Hepatocyte (in vitro differentiated cells): ENCODE measurements at regions not wholly inside any gene's neighbourhood (a gene's known extent, or its start where the extent isn't known, plus 50 kb on each side); places are given as distances from the start of the nearest gene placed in this dataset.
"Not testable (repeated sequence)": the region's sequence is repeated elsewhere in the genome, so short reads cannot be mapped to it uniquely, and the experiment has no call there.

Experiments
- DNase-seq: peaks from one replicate; pipeline ENCODE4 v3.0.0-alpha.2; 2016; ENCODE audit warnings: low spot score
- H2AFZ ChIP-seq: fragments of 200-600 bp; sonication (generic); 2 replicates; pipeline ENCODE4 v1.6.0; 2016; ENCODE audit warnings: antibody characterized with exemption, mild to moderate bottlenecking
- H3K27ac ChIP-seq: fragments of 200-600 bp; sonication (generic); 2 replicates; pipeline ENCODE4 v1.5.1; 2016; ENCODE audit warnings: mild to moderate bottlenecking
- H3K27me3 ChIP-seq: fragments of 200-600 bp; sonication (generic); 2 replicates; pipeline ENCODE4 v1.6.1; 2016
- H3K36me3 ChIP-seq: fragments of 200-600 bp; sonication (generic); replicated peaks from 2 replicates; pipeline ENCODE4 v1.5.1; 2016; ENCODE audit warnings: low read depth; ENCODE audit not compliant: insufficient read depth
- H3K4me1 ChIP-seq: fragments of 200-600 bp; sonication (generic); 2 replicates; pipeline ENCODE4 v1.5.1; 2016; ENCODE audit warnings: mild to moderate bottlenecking, moderate library complexity; ENCODE audit not compliant: insufficient read depth
- H3K4me2 ChIP-seq: fragments of 200-600 bp; sonication (generic); 2 replicates; pipeline ENCODE4 v1.6.0; 2016
- H3K4me3 ChIP-seq: fragments of 200-600 bp; sonication (generic); 2 replicates; pipeline ENCODE4 v1.5.1; 2016; ENCODE audit warnings: mild to moderate bottlenecking
- H3K79me2 ChIP-seq: fragments of 200-600 bp; sonication (generic); 2 replicates; pipeline ENCODE4 v1.6.0; 2017; ENCODE audit warnings: mild to moderate bottlenecking
- H3K9me2 ChIP-seq: fragments of 200-600 bp; sonication (generic); replicated peaks from 2 replicates; pipeline ENCODE4 v1.6.0; 2017; ENCODE audit warnings: mild to moderate bottlenecking; ENCODE audit not compliant: insufficient read depth
- H3K9me3 ChIP-seq: fragments of 200-600 bp; sonication (generic); 2 replicates; pipeline ENCODE4 v1.5.1; 2016; ENCODE audit warnings: low read depth, mild to moderate bottlenecking
- H4K20me1 ChIP-seq: fragments of 200-600 bp; sonication (generic); 2 replicates; pipeline ENCODE4 v1.6.0; 2016; ENCODE audit warnings: mild to moderate bottlenecking; ENCODE audit not compliant: insufficient read depth, poor library complexity, severe bottlenecking
- EZH2 ChIP-seq: fragments of 200-600 bp; sonication (generic); IDR thresholded peaks from 2 replicates; pipeline ENCODE4 v1.6.1; 2016; ENCODE audit warnings: antibody characterized with exemption, mild to moderate bottlenecking, borderline replicate concordance
- EZH2phosphoT487 ChIP-seq: fragments of 200-600 bp; sonication (generic); IDR thresholded peaks from one replicate; pipeline ENCODE4 v1.6.1; 2018; ENCODE audit warnings: antibody characterized with exemption, mild to moderate bottlenecking, low read depth, moderate library complexity; ENCODE audit not compliant: unreplicated experiment, severe bottlenecking
- WGBS: methylation state at CpG from one replicate; pipeline ENCODE4 v1.1.6; 2016; ENCODE audit warnings: low lambda C conversion rate; ENCODE audit errors: missing lambda C conversion rate; 5-methylcytosine and 5-hydroxymethylcytosine counted together
- TF ChIP-seq, protein P1 (sequence below): fragments of 200-600 bp; sonication (generic); IDR thresholded peaks from 2 replicates; pipeline ENCODE4 v1.5.1; 2016; ENCODE audit warnings: antibody characterized with exemption, mild to moderate bottlenecking; ENCODE audit not compliant: poor library complexity

DNA sequence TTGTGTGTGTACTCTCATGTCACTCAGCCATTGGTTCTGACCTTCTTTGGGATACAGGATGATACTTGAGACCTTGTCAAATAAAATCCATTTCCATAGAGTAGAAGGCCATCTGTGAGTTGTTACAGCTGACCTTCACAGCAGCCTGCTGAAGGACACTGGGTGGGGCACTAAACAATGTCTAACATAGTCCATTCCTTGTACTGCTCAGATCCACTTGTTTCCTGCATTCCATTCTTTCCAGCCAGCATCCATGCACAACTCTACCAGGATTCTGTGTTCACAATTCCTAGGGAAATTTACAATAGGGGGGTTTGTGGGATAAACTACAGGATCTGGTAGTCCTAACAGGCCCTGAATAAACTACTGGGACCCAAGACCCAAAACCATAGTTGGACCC, 286.4 kb downstream of the RASEF start:
- Histone ChIP-seq H3K27ac (no peak overlapping the region), H3K4me1 (no peaks in the 10 kb centered on the region), H3K4me2 (no peak overlapping the region), H3K9me3 (no peaks in the 10 kb centered on the region), H4K20me1 (no peaks in the 10 kb centered on the region), H2AFZ (no peak overlapping the region), H3K9me2 (no peaks in the 10 kb centered on the region), H3K79me2 (no peaks in the 10 kb centered on the region), H3K27me3 (no peaks in the 10 kb centered on the region), H3K36me3 (no peaks in the 10 kb centered on the region), H3K4me3 (no peak overlapping the region)
- DNase-seq: no peak
- TF ChIP-seq, protein P1, sequence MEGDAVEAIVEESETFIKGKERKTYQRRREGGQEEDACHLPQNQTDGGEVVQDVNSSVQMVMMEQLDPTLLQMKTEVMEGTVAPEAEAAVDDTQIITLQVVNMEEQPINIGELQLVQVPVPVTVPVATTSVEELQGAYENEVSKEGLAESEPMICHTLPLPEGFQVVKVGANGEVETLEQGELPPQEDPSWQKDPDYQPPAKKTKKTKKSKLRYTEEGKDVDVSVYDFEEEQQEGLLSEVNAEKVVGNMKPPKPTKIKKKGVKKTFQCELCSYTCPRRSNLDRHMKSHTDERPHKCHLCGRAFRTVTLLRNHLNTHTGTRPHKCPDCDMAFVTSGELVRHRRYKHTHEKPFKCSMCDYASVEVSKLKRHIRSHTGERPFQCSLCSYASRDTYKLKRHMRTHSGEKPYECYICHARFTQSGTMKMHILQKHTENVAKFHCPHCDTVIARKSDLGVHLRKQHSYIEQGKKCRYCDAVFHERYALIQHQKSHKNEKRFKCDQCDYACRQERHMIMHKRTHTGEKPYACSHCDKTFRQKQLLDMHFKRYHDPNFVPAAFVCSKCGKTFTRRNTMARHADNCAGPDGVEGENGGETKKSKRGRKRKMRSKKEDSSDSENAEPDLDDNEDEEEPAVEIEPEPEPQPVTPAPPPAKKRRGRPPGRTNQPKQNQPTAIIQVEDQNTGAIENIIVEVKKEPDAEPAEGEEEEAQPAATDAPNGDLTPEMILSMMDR: no peak
- no peak for TF ChIP-seq EZH2
- no peak for TF ChIP-seq EZH2phosphoT487

DNA sequence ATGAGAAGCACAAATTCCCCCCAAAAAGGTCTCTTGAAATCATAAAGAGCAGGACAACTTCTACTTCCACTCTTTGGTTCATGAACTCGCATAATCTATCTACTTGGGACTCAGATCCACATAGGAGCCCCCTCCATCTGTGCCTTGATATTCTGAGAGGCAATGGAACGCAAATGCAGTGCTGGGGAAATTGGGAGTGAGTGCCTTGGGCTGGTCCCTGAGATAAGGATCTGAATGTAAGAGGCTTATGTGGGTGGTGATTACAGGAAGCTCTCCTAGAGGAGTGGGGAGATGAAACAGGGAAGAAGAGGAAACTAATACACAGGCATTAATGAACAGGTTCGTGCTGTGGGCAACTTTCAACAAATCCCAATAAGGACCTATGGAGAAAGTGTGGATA, 285.6 kb downstream of the RASEF start:
- no peak for DNase-seq
- Histone ChIP-seq H3K36me3 (no peaks in the 10 kb centered on the region), H3K4me2 (no peak overlapping the region), H3K79me2 (no peaks in the 10 kb centered on the region), H2AFZ (no peak overlapping the region), H3K4me1 (no peaks in the 10 kb centered on the region), H3K9me3 (no peaks in the 10 kb centered on the region), H3K9me2 (no peaks in the 10 kb centered on the region), H3K4me3 (no peak overlapping the region), H4K20me1 (no peaks in the 10 kb centered on the region), H3K27me3 (no peaks in the 10 kb centered on the region), H3K27ac (no peak overlapping the region)
- TF ChIP-seq EZH2phosphoT487: no peak
- TF ChIP-seq, protein P1: no peak
- TF ChIP-seq EZH2: no peak
- 79% methylated on average over 3 of the region's 3 CpGs for WGBS

DNA sequence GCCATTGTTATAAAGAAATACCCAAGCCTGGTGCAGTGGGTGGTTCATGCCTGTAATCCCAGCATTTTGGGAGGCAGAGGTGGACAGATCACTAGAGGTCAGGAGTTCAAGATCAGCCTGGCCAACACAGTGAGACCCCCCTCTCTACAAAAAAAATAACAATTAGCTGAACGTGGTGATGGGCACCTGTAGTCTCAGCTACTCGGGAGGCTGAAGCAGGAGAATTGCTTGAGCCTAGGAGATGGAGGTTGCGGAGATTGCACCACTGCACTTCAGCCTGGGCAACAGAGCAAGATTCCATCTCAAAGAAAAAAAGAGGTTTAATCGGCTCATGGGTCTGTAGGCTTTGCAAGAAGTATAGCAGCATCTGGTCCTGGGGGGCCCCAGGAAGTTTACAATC, 284.0 kb downstream of the RASEF start:
- not testable (repeated sequence) for H3K79me2 ChIP-seq, H3K4me3 ChIP-seq, H4K20me1 ChIP-seq, DNase-seq, H2AFZ ChIP-seq, H3K9me2 ChIP-seq, H3K4me1 ChIP-seq, H3K27ac ChIP-seq, H3K36me3 ChIP-seq, H3K9me3 ChIP-seq, H3K27me3 ChIP-seq, H3K4me2 ChIP-seq
- WGBS: 86% methylated on average over 4 of the region's 4 CpGs

DNA sequence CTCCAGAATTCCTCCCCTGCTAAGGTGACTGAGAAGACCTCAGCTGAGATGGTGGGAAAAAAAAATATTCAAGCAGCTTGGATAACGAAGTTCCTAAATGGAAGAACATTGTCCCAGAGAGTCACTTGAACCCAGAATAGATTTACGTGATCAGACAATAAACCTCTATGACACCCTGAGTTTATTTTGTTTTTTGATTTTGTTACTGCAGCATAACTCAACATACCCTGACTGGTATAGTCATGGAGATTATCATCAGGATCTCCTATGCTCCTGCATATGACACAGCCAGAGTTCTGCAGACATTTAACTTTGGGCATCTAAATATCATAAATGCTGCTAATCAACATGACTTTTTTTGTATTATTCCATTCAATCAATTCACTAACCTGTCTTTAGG, 282.9 kb downstream of the RASEF start:
- no peak overlapping the region for H3K4me2 ChIP-seq
- no peaks in the 10 kb centered on the region for H3K9me2 ChIP-seq
- H3K36me3 ChIP-seq: no peaks in the 10 kb centered on the region
- H3K4me1 ChIP-seq: no peaks in the 10 kb centered on the region
- no peak for DNase-seq
- no peak for TF ChIP-seq EZH2phosphoT487
- no peak for TF ChIP-seq EZH2
- TF ChIP-seq, protein P1: no peak
- H4K20me1 ChIP-seq: no peaks in the 10 kb centered on the region
- H3K4me3 ChIP-seq: no peak overlapping the region
- no peaks in the 10 kb centered on the region for H3K79me2 ChIP-seq
- WGBS: 89% methylated on average over 2 of the region's 2 CpGs
- no peak overlapping the region for H3K27ac ChIP-seq
- H2AFZ ChIP-seq: no peak overlapping the region
- no peaks in the 10 kb centered on the region for H3K9me3 ChIP-seq
- H3K27me3 ChIP-seq: no peaks in the 10 kb centered on the region
